WTC11 (cell line): ENCODE measurements at regions not wholly inside any gene's neighbourhood (a gene's known extent, or its start where the extent isn't known, plus 50 kb on each side); places are given as distances from the start of the nearest gene placed in this dataset.

ENCODE experiments used
- ATAC-seq: fragments of 200-7000 bp; cut with Tn5 transposase; 2 replicates; pipeline ENCODE4 v1.10.0; 2021; ENCODE audit warnings: mild to moderate bottlenecking, moderate library complexity
- CTCF ChIA-PET: fragments of 300-600 bp; sonication (Branson Sonifier 250); formaldehyde crosslinking; loops from one replicate; lab custom pipeline; 2021; ENCODE audit warnings: antibody characterized with exemption; lab: Charles Lee
- POLR2A ChIA-PET: fragments of 350-600 bp; sonication (Branson Sonifier 250); formaldehyde crosslinking; loops from one replicate; lab custom pipeline; 2021; ENCODE audit warnings: antibody characterized with exemption; lab: Charles Lee
- DNase-seq: peaks from one replicate; pipeline ENCODE4 v3.0.0; 2021; ENCODE audit warnings: low spot score
- H3K27ac Mint-ChIP-seq: 2 replicates; pipeline ENCODE4 v1.8.0; 2021; ENCODE audit warnings: mixed read lengths
- H3K27me3 Mint-ChIP-seq: 2 replicates; pipeline ENCODE4 v1.8.0; 2021; ENCODE audit warnings: low read depth, mild to moderate bottlenecking, moderate library complexity, mixed read lengths
- H3K36me3 Mint-ChIP-seq: 2 replicates; pipeline ENCODE4 v1.8.0; 2021; ENCODE audit warnings: mixed read lengths
- H3K4me1 Mint-ChIP-seq: 2 replicates; pipeline ENCODE4 v1.8.0; 2022; ENCODE audit warnings: mixed read lengths
- H3K4me3 Mint-ChIP-seq: 2 replicates; pipeline ENCODE4 v1.8.0; 2021; ENCODE audit warnings: mild to moderate bottlenecking, moderate library complexity, mixed read lengths
- H3K9me3 Mint-ChIP-seq: 2 replicates; pipeline ENCODE4 v1.8.0; 2021; ENCODE audit warnings: mixed read lengths
- AFF4 ChIP-seq: sonication (generic); formaldehyde crosslinking; IDR thresholded peaks from 2 replicates; pipeline ENCODE4 v1.8.1; 2023; ENCODE audit warnings: mild to moderate bottlenecking, missing genetic modification reagents, borderline replicate concordance
- ESRRA ChIP-seq: sonication (generic); formaldehyde crosslinking; IDR thresholded peaks from 2 replicates; pipeline ENCODE4 v1.8.1; 2022; ENCODE audit warnings: mild to moderate bottlenecking, missing genetic modification reagents, borderline replicate concordance
- FOXJ3 ChIP-seq: sonication (generic); formaldehyde crosslinking; IDR thresholded peaks from 2 replicates; pipeline ENCODE4 v1.9.0; 2021; ENCODE audit warnings: missing genetic modification reagents, mild to moderate bottlenecking, borderline replicate concordance
- GABPB1 ChIP-seq: sonication (generic); formaldehyde crosslinking; IDR thresholded peaks from 2 replicates; pipeline ENCODE4 v1.8.1; 2023; ENCODE audit warnings: mild to moderate bottlenecking, missing genetic modification reagents
- NFYB ChIP-seq: sonication (generic); formaldehyde crosslinking; conservative IDR thresholded peaks from 2 replicates; pipeline ENCODE4 v1.8.0; 2022; ENCODE audit warnings: low read depth, missing genetic modification reagents
- NR1H2 ChIP-seq: sonication (generic); formaldehyde crosslinking; IDR thresholded peaks from 2 replicates; pipeline ENCODE4 v1.9.0; 2021; ENCODE audit warnings: mild to moderate bottlenecking, moderate library complexity, missing genetic modification reagents
- NR3C1 ChIP-seq: sonication (generic); formaldehyde crosslinking; conservative IDR thresholded peaks from 2 replicates; pipeline ENCODE4 v1.8.1; 2023; ENCODE audit warnings: low read depth, mild to moderate bottlenecking, missing genetic modification reagents
- PRRX2 ChIP-seq: fragments of 250-450 bp; sonication (Bioruptor Pico); IDR thresholded peaks from 2 replicates; pipeline ENCODE4 v1.8.0; 2021; ENCODE audit warnings: mild to moderate bottlenecking
- SP1 ChIP-seq: sonication (generic); formaldehyde crosslinking; conservative IDR thresholded peaks from 2 replicates; pipeline ENCODE4 v1.8.1; 2022; ENCODE audit warnings: missing genetic modification reagents
- STAT6 ChIP-seq: sonication (generic); formaldehyde crosslinking; conservative IDR thresholded peaks from 2 replicates; pipeline ENCODE4 v1.8.1; 2023; ENCODE audit warnings: mild to moderate bottlenecking, low read depth, missing genetic modification reagents, moderate library complexity
- ZBTB21 ChIP-seq: sonication (generic); formaldehyde crosslinking; IDR thresholded peaks from 2 replicates; pipeline ENCODE4 v1.8.1; 2023; ENCODE audit warnings: mild to moderate bottlenecking, missing genetic modification reagents, borderline replicate concordance
- ZNF138 ChIP-seq: sonication (generic); formaldehyde crosslinking; conservative IDR thresholded peaks from 2 replicates; pipeline ENCODE4 v1.8.1; 2022; ENCODE audit warnings: mild to moderate bottlenecking, moderate library complexity, missing genetic modification reagents
- ZNF423 ChIP-seq: fragments of 250-450 bp; sonication (Bioruptor Pico); IDR thresholded peaks from 2 replicates; pipeline ENCODE4 v2.1.2; 2022; ENCODE audit warnings: mild to moderate bottlenecking, moderate library complexity
- ZNF425 ChIP-seq: fragments of 250-450 bp; sonication (Bioruptor Pico); conservative IDR thresholded peaks from 2 replicates; pipeline ENCODE4 v1.9.0; 2021; ENCODE audit warnings: mild to moderate bottlenecking
- TF ChIP-seq, protein P1 (sequence below): fragments of 250-450 bp; sonication (Bioruptor Pico); IDR thresholded peaks from 2 replicates; pipeline ENCODE4 v1.9.0; 2021; ENCODE audit warnings: mild to moderate bottlenecking, borderline replicate concordance
- TF ChIP-seq, protein P2 (sequence below): sonication (generic); formaldehyde crosslinking; IDR thresholded peaks from 2 replicates; pipeline ENCODE4 v1.8.0; 2023; ENCODE audit warnings: missing genetic modification reagents
- TF ChIP-seq, protein P3 (sequence below): sonication (generic); formaldehyde crosslinking; IDR thresholded peaks from 2 replicates; pipeline ENCODE4 v1.8.0; 2022; ENCODE audit warnings: missing genetic modification reagents

- TF ChIP-seq ZNF138 (CRISPR knock-in tag), result no peak
- TF ChIP-seq, protein P1, sequence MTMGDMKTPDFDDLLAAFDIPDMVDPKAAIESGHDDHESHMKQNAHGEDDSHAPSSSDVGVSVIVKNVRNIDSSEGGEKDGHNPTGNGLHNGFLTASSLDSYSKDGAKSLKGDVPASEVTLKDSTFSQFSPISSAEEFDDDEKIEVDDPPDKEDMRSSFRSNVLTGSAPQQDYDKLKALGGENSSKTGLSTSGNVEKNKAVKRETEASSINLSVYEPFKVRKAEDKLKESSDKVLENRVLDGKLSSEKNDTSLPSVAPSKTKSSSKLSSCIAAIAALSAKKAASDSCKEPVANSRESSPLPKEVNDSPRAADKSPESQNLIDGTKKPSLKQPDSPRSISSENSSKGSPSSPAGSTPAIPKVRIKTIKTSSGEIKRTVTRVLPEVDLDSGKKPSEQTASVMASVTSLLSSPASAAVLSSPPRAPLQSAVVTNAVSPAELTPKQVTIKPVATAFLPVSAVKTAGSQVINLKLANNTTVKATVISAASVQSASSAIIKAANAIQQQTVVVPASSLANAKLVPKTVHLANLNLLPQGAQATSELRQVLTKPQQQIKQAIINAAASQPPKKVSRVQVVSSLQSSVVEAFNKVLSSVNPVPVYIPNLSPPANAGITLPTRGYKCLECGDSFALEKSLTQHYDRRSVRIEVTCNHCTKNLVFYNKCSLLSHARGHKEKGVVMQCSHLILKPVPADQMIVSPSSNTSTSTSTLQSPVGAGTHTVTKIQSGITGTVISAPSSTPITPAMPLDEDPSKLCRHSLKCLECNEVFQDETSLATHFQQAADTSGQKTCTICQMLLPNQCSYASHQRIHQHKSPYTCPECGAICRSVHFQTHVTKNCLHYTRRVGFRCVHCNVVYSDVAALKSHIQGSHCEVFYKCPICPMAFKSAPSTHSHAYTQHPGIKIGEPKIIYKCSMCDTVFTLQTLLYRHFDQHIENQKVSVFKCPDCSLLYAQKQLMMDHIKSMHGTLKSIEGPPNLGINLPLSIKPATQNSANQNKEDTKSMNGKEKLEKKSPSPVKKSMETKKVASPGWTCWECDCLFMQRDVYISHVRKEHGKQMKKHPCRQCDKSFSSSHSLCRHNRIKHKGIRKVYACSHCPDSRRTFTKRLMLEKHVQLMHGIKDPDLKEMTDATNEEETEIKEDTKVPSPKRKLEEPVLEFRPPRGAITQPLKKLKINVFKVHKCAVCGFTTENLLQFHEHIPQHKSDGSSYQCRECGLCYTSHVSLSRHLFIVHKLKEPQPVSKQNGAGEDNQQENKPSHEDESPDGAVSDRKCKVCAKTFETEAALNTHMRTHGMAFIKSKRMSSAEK, result no peak
- no peak for TF ChIP-seq ZNF425 (CRISPR knock-in tag)
- no peak for TF ChIP-seq GABPB1 (CRISPR knock-in tag)
- TF ChIP-seq SP1 (CRISPR knock-in tag), result no peak
- TF ChIP-seq NFYB, result no peak
- TF ChIP-seq NR3C1 (CRISPR knock-in tag), result no peak
- no peak for TF ChIP-seq ZNF423 (CRISPR knock-in tag)
- TF ChIP-seq ESRRA (CRISPR knock-in tag), result no peak
- TF ChIP-seq PRRX2 (CRISPR knock-in tag), result no peak
- TF ChIP-seq NR1H2 (CRISPR knock-in tag), result no peak
- TF ChIP-seq ZBTB21 (CRISPR knock-in tag), result no peak
- TF ChIP-seq, protein P2, sequence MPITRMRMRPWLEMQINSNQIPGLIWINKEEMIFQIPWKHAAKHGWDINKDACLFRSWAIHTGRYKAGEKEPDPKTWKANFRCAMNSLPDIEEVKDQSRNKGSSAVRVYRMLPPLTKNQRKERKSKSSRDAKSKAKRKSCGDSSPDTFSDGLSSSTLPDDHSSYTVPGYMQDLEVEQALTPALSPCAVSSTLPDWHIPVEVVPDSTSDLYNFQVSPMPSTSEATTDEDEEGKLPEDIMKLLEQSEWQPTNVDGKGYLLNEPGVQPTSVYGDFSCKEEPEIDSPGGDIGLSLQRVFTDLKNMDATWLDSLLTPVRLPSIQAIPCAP, result no peak
- no peak for TF ChIP-seq FOXJ3
Observed at GRCh38 chr3:140766465-140766864, 88.6 kb downstream of the TRIM42 start.

GRCh38 chr3:140767566-140767965 is 89.7 kb downstream of the TRIM42 start:
- Mint-ChIP-seq H3K9me3 (peaks cover 13% of the 10 kb centered on the region), H3K27me3 (no peaks in the 10 kb centered on the region), H3K27ac (no peak overlapping the region), H3K4me3 (no peak overlapping the region), H3K4me1 (peaks cover 16% of the 10 kb centered on the region), H3K36me3 (no peaks in the 10 kb centered on the region)
- ChIA-PET POLR2A (no interaction called here), CTCF (no interaction called here)
- DNase-seq (no peak), ATAC-seq (no peak)
- TF ChIP-seq FOXJ3 (no peak), AFF4 (CRISPR knock-in tag) (no peak), ESRRA (CRISPR knock-in tag) (no peak), STAT6 (CRISPR knock-in tag) (no peak)
- TF ChIP-seq, protein P3, sequence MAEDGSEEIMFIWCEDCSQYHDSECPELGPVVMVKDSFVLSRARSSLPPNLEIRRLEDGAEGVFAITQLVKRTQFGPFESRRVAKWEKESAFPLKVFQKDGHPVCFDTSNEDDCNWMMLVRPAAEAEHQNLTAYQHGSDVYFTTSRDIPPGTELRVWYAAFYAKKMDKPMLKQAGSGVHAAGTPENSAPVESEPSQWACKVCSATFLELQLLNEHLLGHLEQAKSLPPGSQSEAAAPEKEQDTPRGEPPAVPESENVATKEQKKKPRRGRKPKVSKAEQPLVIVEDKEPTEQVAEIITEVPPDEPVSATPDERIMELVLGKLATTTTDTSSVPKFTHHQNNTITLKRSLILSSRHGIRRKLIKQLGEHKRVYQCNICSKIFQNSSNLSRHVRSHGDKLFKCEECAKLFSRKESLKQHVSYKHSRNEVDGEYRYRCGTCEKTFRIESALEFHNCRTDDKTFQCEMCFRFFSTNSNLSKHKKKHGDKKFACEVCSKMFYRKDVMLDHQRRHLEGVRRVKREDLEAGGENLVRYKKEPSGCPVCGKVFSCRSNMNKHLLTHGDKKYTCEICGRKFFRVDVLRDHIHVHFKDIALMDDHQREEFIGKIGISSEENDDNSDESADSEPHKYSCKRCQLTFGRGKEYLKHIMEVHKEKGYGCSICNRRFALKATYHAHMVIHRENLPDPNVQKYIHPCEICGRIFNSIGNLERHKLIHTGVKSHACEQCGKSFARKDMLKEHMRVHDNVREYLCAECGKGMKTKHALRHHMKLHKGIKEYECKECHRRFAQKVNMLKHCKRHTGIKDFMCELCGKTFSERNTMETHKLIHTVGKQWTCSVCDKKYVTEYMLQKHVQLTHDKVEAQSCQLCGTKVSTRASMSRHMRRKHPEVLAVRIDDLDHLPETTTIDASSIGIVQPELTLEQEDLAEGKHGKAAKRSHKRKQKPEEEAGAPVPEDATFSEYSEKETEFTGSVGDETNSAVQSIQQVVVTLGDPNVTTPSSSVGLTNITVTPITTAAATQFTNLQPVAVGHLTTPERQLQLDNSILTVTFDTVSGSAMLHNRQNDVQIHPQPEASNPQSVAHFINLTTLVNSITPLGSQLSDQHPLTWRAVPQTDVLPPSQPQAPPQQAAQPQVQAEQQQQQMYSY (CRISPR knock-in tag), result no peak

More at GRCh38 chr3:140766465-140766864, 88.6 kb downstream of the TRIM42 start:
- Mint-ChIP-seq H3K4me3 (no peak overlapping the region), H3K27ac (no peak overlapping the region), H3K27me3 (no peaks in the 10 kb centered on the region), H3K36me3 (no peaks in the 10 kb centered on the region), H3K9me3 (peaks cover 9% of the 10 kb centered on the region), H3K4me1 (peaks cover 16% of the 10 kb centered on the region)
- DNase-seq, result no peak
- POLR2A ChIA-PET, result no interaction called here
- CTCF ChIA-PET, result interaction anchor here (2.3 kb wide), 1 partner anchor 12 kb away, joined by 5 read pairs; no protein-coding TSS in a partner anchor
- ATAC-seq, result no peak
